WTC11 (cell line): ENCODE measurements at regions not wholly inside any gene's neighbourhood (a gene's known extent, or its start where the extent isn't known, plus 50 kb on each side); places are given as distances from the start of the nearest gene placed in this dataset.

ENCODE experiments used
- ATAC-seq: fragments of 200-7000 bp; cut with Tn5 transposase; 2 replicates; pipeline ENCODE4 v1.10.0; 2021; ENCODE audit warnings: mild to moderate bottlenecking, moderate library complexity
- CTCF ChIA-PET: fragments of 300-600 bp; sonication (Branson Sonifier 250); formaldehyde crosslinking; loops from one replicate; lab custom pipeline; 2021; ENCODE audit warnings: antibody characterized with exemption; lab: Charles Lee
- POLR2A ChIA-PET: fragments of 350-600 bp; sonication (Branson Sonifier 250); formaldehyde crosslinking; loops from one replicate; lab custom pipeline; 2021; ENCODE audit warnings: antibody characterized with exemption; lab: Charles Lee
- DNase-seq: peaks from one replicate; pipeline ENCODE4 v3.0.0; 2021; ENCODE audit warnings: low spot score
- H3K27ac Mint-ChIP-seq: 2 replicates; pipeline ENCODE4 v1.8.0; 2021; ENCODE audit warnings: mixed read lengths
- H3K27me3 Mint-ChIP-seq: 2 replicates; pipeline ENCODE4 v1.8.0; 2021; ENCODE audit warnings: low read depth, mild to moderate bottlenecking, moderate library complexity, mixed read lengths
- H3K36me3 Mint-ChIP-seq: 2 replicates; pipeline ENCODE4 v1.8.0; 2021; ENCODE audit warnings: mixed read lengths
- H3K4me1 Mint-ChIP-seq: 2 replicates; pipeline ENCODE4 v1.8.0; 2022; ENCODE audit warnings: mixed read lengths
- H3K4me3 Mint-ChIP-seq: 2 replicates; pipeline ENCODE4 v1.8.0; 2021; ENCODE audit warnings: mild to moderate bottlenecking, moderate library complexity, mixed read lengths
- H3K9me3 Mint-ChIP-seq: 2 replicates; pipeline ENCODE4 v1.8.0; 2021; ENCODE audit warnings: mixed read lengths
- AR ChIP-seq: fragments of 250-450 bp; sonication (Bioruptor Pico); IDR thresholded peaks from 2 replicates; pipeline ENCODE4 v1.9.0; 2021; ENCODE audit warnings: mild to moderate bottlenecking
- CBFB ChIP-seq: sonication (generic); formaldehyde crosslinking; IDR thresholded peaks from 2 replicates; pipeline ENCODE4 v1.8.1; 2022; ENCODE audit warnings: mild to moderate bottlenecking, low read depth, missing genetic modification reagents
- CREB1 ChIP-seq: sonication (generic); formaldehyde crosslinking; IDR thresholded peaks from 2 replicates; pipeline ENCODE4 v1.8.0; 2023; ENCODE audit warnings: mild to moderate bottlenecking, missing genetic modification reagents
- CTCF ChIP-seq: fragments of 200-600 bp; IDR thresholded peaks from 2 replicates; pipeline ENCODE4 v1.8.0; 2022; ENCODE audit warnings: antibody characterized with exemption
- ERG ChIP-seq: fragments of 250-450 bp; sonication (Bioruptor Pico); IDR thresholded peaks from 2 replicates; pipeline ENCODE4 v1.8.0; 2021; ENCODE audit warnings: mild to moderate bottlenecking
- ESRRA ChIP-seq: sonication (generic); formaldehyde crosslinking; IDR thresholded peaks from 2 replicates; pipeline ENCODE4 v1.8.1; 2022; ENCODE audit warnings: mild to moderate bottlenecking, missing genetic modification reagents, borderline replicate concordance
- HMGA2 ChIP-seq: fragments of 250-450 bp; sonication (Bioruptor Pico); IDR thresholded peaks from 2 replicates; pipeline ENCODE4 v1.4.0; 2021; ENCODE audit warnings: mild to moderate bottlenecking, moderate library complexity
- NR1H2 ChIP-seq: sonication (generic); formaldehyde crosslinking; IDR thresholded peaks from 2 replicates; pipeline ENCODE4 v1.9.0; 2021; ENCODE audit warnings: mild to moderate bottlenecking, moderate library complexity, missing genetic modification reagents
- NR3C1 ChIP-seq: sonication (generic); formaldehyde crosslinking; conservative IDR thresholded peaks from 2 replicates; pipeline ENCODE4 v1.8.1; 2023; ENCODE audit warnings: low read depth, mild to moderate bottlenecking, missing genetic modification reagents
- RELA ChIP-seq: sonication (generic); formaldehyde crosslinking; IDR thresholded peaks from 2 replicates; pipeline ENCODE4 v1.8.1; 2022; ENCODE audit warnings: missing genetic modification reagents, mild to moderate bottlenecking, borderline replicate concordance
- SP1 ChIP-seq: sonication (generic); formaldehyde crosslinking; conservative IDR thresholded peaks from 2 replicates; pipeline ENCODE4 v1.8.1; 2022; ENCODE audit warnings: missing genetic modification reagents
- TP53 ChIP-seq: sonication (generic); formaldehyde crosslinking; IDR thresholded peaks from 2 replicates; pipeline ENCODE4 v1.8.1; 2023; ENCODE audit warnings: mild to moderate bottlenecking, missing genetic modification reagents
- USF2 ChIP-seq: sonication (generic); formaldehyde crosslinking; IDR thresholded peaks from 2 replicates; pipeline ENCODE4 v1.8.1; 2023; ENCODE audit warnings: mild to moderate bottlenecking, missing genetic modification reagents, moderate library complexity
- ZNF416 ChIP-seq: fragments of 250-450 bp; sonication (Bioruptor Pico); IDR thresholded peaks from 2 replicates; pipeline ENCODE4 v1.9.0; 2021; ENCODE audit warnings: mild to moderate bottlenecking, inconsistent platforms
- TF ChIP-seq, protein P1 (sequence below): sonication (generic); formaldehyde crosslinking; IDR thresholded peaks from 2 replicates; pipeline ENCODE4 v1.8.1; 2023; ENCODE audit warnings: mild to moderate bottlenecking, moderate library complexity, missing genetic modification reagents
- TF ChIP-seq, protein P2 (sequence below): sonication (generic); formaldehyde crosslinking; IDR thresholded peaks from 2 replicates; pipeline ENCODE4 v1.8.0; 2022; ENCODE audit warnings: missing genetic modification reagents
- TF ChIP-seq, protein P3 (sequence below): fragments of 250-450 bp; sonication (Bioruptor Pico); conservative IDR thresholded peaks from 2 replicates; pipeline ENCODE4 v1.9.0; 2021; ENCODE audit warnings: mild to moderate bottlenecking
- TF ChIP-seq, protein P4 (sequence below): fragments of 250-450 bp; sonication (Bioruptor Pico); IDR thresholded peaks from 2 replicates; pipeline ENCODE4 v1.9.0; 2021; ENCODE audit warnings: moderate library complexity, mild to moderate bottlenecking, inconsistent platforms, borderline replicate concordance

- TF ChIP-seq AR (no peak), TP53 (CRISPR knock-in tag) (no peak)
- TF ChIP-seq, protein P1, sequence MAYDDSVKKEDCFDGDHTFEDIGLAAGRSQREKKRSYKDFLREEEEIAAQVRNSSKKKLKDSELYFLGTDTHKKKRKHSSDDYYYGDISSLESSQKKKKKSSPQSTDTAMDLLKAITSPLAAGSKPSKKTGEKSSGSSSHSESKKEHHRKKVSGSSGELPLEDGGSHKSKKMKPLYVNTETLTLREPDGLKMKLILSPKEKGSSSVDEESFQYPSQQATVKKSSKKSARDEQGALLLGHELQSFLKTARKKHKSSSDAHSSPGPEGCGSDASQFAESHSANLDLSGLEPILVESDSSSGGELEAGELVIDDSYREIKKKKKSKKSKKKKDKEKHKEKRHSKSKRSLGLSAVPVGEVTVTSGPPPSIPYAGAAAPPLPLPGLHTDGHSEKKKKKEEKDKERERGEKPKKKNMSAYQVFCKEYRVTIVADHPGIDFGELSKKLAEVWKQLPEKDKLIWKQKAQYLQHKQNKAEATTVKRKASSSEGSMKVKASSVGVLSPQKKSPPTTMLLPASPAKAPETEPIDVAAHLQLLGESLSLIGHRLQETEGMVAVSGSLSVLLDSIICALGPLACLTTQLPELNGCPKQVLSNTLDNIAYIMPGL (CRISPR knock-in tag), result no peak
Measured at GRCh38 chr10:62745581-62745980, 58.9 kb upstream of the ADO start (continued).

- Mint-ChIP-seq H3K27ac (no peak overlapping the region), H3K4me1 (peaks cover 7% of the 10 kb centered on the region), H3K27me3 (no peaks in the 10 kb centered on the region), H3K4me3 (no peak overlapping the region), H3K9me3 (no peaks in the 10 kb centered on the region), H3K36me3 (no peaks in the 10 kb centered on the region)
- DNase-seq (no peak), ATAC-seq (no peak)
- no peak for TF ChIP-seq CREB1 (CRISPR knock-in tag)
- TF ChIP-seq NR3C1, result no peak
- no peak for TF ChIP-seq ESRRA (CRISPR knock-in tag)
- no peak for TF ChIP-seq HMGA2 (CRISPR knock-in tag)
- no peak for TF ChIP-seq ERG
- no peak for TF ChIP-seq NR1H2 (CRISPR knock-in tag)
- TF ChIP-seq, protein P2, sequence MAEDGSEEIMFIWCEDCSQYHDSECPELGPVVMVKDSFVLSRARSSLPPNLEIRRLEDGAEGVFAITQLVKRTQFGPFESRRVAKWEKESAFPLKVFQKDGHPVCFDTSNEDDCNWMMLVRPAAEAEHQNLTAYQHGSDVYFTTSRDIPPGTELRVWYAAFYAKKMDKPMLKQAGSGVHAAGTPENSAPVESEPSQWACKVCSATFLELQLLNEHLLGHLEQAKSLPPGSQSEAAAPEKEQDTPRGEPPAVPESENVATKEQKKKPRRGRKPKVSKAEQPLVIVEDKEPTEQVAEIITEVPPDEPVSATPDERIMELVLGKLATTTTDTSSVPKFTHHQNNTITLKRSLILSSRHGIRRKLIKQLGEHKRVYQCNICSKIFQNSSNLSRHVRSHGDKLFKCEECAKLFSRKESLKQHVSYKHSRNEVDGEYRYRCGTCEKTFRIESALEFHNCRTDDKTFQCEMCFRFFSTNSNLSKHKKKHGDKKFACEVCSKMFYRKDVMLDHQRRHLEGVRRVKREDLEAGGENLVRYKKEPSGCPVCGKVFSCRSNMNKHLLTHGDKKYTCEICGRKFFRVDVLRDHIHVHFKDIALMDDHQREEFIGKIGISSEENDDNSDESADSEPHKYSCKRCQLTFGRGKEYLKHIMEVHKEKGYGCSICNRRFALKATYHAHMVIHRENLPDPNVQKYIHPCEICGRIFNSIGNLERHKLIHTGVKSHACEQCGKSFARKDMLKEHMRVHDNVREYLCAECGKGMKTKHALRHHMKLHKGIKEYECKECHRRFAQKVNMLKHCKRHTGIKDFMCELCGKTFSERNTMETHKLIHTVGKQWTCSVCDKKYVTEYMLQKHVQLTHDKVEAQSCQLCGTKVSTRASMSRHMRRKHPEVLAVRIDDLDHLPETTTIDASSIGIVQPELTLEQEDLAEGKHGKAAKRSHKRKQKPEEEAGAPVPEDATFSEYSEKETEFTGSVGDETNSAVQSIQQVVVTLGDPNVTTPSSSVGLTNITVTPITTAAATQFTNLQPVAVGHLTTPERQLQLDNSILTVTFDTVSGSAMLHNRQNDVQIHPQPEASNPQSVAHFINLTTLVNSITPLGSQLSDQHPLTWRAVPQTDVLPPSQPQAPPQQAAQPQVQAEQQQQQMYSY, result no peak
- TF ChIP-seq RELA, result no peak
- ChIA-PET CTCF (no interaction called here), POLR2A (no interaction called here)
Measured at GRCh38 chr10:62746951-62747729, 57.4 kb upstream of the ADO start.

DNA sequence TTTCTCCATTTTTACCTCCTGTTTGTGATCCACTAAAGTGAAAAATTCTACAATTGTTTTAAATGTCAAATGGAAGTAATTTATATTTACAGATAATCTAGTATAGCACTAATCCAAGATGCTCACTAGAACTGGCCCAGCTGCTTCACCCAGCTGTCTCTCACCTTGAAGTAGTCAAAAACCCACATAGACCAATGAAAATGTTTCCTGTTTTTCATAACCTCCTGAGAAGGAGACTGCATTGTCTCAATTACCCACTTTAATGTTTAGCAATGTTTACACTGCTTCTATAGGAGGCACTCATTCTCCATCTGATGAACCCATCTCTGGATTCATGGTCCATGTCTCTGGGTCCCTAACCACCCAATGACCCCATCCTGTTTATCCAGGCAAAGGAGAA lies 56.1 kb upstream of the ADO start:
- H3K36me3 Mint-ChIP-seq, result no peaks in the 10 kb centered on the region
- H3K27me3 Mint-ChIP-seq, result no peaks in the 10 kb centered on the region
- H3K4me3 Mint-ChIP-seq, result no peak overlapping the region
- H3K27ac Mint-ChIP-seq, result no peak overlapping the region
- ChIA-PET CTCF (no interaction called here), POLR2A (no interaction called here)
- H3K4me1 Mint-ChIP-seq, result no peaks in the 10 kb centered on the region
- H3K9me3 Mint-ChIP-seq, result no peaks in the 10 kb centered on the region
- DNase-seq (no peak), ATAC-seq (no peak)
- TF ChIP-seq CBFB (CRISPR knock-in tag) (no peak), SP1 (CRISPR knock-in tag) (no peak), CTCF (no peak), USF2 (CRISPR knock-in tag) (no peak), ZNF416 (CRISPR knock-in tag) (no peak)
- TF ChIP-seq, protein P3, sequence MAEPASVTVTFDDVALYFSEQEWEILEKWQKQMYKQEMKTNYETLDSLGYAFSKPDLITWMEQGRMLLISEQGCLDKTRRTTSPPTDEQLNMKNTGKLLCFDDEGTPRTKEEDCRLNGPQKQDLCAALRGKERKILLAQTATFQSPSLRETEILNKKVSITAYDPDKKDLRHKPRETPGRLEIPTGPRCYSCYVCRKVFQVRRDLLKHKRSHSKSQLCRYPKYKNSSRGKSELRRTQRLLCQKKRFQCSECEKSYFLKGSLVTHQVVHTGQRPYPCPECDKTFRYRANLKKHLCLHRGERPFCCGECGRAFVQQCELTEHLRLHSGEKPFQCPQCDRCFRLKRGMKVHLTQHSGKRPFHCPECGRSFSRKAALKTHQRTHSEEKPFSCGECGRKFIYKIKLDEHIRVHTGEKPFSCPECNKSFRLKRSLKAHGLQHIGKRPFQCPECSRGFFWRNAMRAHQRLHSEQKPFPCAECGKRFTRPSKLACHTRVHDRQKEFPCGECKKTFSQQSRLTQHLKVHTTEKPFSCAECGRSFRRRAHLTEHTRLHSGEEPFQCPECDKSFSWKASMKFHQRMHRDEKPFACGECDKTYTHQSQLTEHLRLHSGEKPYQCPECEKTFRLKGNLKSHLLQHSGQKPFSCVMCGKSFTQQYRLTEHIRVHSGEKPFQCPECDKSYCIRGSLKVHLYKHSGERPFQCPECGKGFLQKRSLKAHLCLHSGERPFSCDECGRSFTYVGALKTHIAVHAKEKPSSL (CRISPR knock-in tag), result no peak
- TF ChIP-seq, protein P4, sequence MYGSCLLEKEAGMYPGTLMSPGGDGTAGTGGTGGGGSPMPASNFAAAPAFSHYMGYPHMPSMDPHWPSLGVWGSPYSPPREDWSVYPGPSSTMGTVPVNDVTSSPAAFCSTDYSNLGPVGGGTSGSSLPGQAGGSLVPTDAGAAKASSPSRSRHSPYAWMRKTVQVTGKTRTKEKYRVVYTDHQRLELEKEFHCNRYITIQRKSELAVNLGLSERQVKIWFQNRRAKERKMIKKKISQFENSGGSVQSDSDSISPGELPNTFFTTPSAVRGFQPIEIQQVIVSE (CRISPR knock-in tag), result no peak
